K562 (cell line): ENCODE measurements at regions not wholly inside any gene's neighbourhood (a gene's known extent, or its start where the extent isn't known, plus 50 kb on each side); places are given as distances from the start of the nearest gene placed in this dataset.

Experiments
- CBX5 ChIP-seq: IDR thresholded peaks from 2 replicates; pipeline ENCODE4 v1.6.1; 2014; ENCODE audit warnings: low read depth, borderline replicate concordance
- CEBPG ChIP-seq, 3 experiments: fragments of 200-800 bp in 1 of 3; sonication (Bioruptor generic) in 1 of 3; sonication (generic) in 1 of 3; formaldehyde crosslinking in 1 of 3; IDR thresholded peaks in 2 of 3; conservative IDR thresholded peaks in 1 of 3; 2 replicates each; pipeline versions ENCODE4 v1.6.1 to v1.8.0; 2016 to 2022; ENCODE audit warnings: missing compliant biosample characterization in 2 of 3, missing genetic modification characterization in 2 of 3, mild to moderate bottlenecking in 1 of 3, missing genetic modification reagents in 1 of 3
- COPS2 ChIP-seq: fragments of 450-650 bp; conservative IDR thresholded peaks from 2 replicates; pipeline ENCODE4 v1.6.1; 2016; ENCODE audit warnings: mild to moderate bottlenecking, moderate library complexity
- EP400 ChIP-seq: fragments of 450-650 bp; IDR thresholded peaks from 2 replicates; pipeline ENCODE4 v1.6.1; 2017; ENCODE audit warnings: antibody characterized with exemption, mild to moderate bottlenecking, moderate library complexity
- GABPA ChIP-seq: fragments of 200-800 bp; sonication (Bioruptor generic); conservative IDR thresholded peaks from 2 replicates; pipeline ENCODE4 v1.6.1; 2016; ENCODE audit warnings: low read depth, missing genetic modification characterization, missing compliant biosample characterization
- GATAD2A ChIP-seq: fragments of 450-650 bp; IDR thresholded peaks from 2 replicates; pipeline ENCODE4 v1.6.1; 2017
- HCFC1 ChIP-seq: IDR thresholded peaks from 2 replicates; pipeline ENCODE4 v1.6.1; 2012; ENCODE audit warnings: low read depth, low read length, improper control_type of control experiment
- HNRNPH1 ChIP-seq: fragments of 200-400 bp; formaldehyde crosslinking; optimal IDR thresholded peaks from 2 replicates; pipeline ENCODE3; 2017; ENCODE audit warnings: low read depth, mild to moderate bottlenecking, low read length, moderate library complexity
- MCM7 ChIP-seq, 2 experiments: fragments of 450-650 bp; IDR thresholded peaks; 2 replicates each; pipeline ENCODE4 v1.6.1; 2016 to 2018
- NFATC3 ChIP-seq: fragments of 450-650 bp; IDR thresholded peaks from 2 replicates; pipeline ENCODE4 v1.6.1; 2017; ENCODE audit warnings: mild to moderate bottlenecking
- POLR2AphosphoS5 ChIP-seq: IDR thresholded peaks from 2 replicates; pipeline ENCODE4 v1.6.1; 2011; ENCODE audit warnings: mild to moderate bottlenecking, low read depth, low read length, moderate library complexity; ENCODE audit not compliant: control insufficient read depth, insufficient read depth
- SAP30 ChIP-seq: fragments of 200-600 bp; sonication (generic); IDR thresholded peaks from 2 replicates; pipeline ENCODE4 v1.6.1; 2012; ENCODE audit warnings: borderline replicate concordance, low read depth, mild to moderate bottlenecking, moderate library complexity, low read length, control low read depth, inconsistent platforms; ENCODE audit not compliant: insufficient read depth, poor library complexity, severe bottlenecking
- SUPT5H ChIP-seq: fragments of 450-650 bp; IDR thresholded peaks from 2 replicates; pipeline ENCODE4 v1.6.1; 2016
- XRCC3 ChIP-seq: fragments of 450-650 bp; IDR thresholded peaks from 2 replicates; pipeline ENCODE4 v1.6.1; 2017; ENCODE audit warnings: mild to moderate bottlenecking, moderate library complexity
- ZNF696 ChIP-seq: fragments of 250-450 bp; sonication (Bioruptor Pico); conservative IDR thresholded peaks from 2 replicates; pipeline ENCODE4 v1.4.0; 2020; ENCODE audit warnings: mild to moderate bottlenecking, moderate library complexity
- ZNF780A ChIP-seq: fragments of 250-450 bp; sonication (Bioruptor Pico); IDR thresholded peaks from 2 replicates; pipeline ENCODE4 v1.5.0; 2021; ENCODE audit warnings: mild to moderate bottlenecking
- TF ChIP-seq, protein P1 (sequence below): fragments of 450-650 bp; formaldehyde crosslinking; IDR thresholded peaks from 2 replicates; pipeline ENCODE4 v1.4.0; 2020; ENCODE audit warnings: mild to moderate bottlenecking, moderate library complexity
- TF ChIP-seq, protein P2 (sequence below): fragments of 200-600 bp; sonication (generic); IDR thresholded peaks from one replicate; pipeline ENCODE4 v1.6.1; 2012; ENCODE audit warnings: mild to moderate bottlenecking, low read depth, low read length, inconsistent platforms

DNA sequence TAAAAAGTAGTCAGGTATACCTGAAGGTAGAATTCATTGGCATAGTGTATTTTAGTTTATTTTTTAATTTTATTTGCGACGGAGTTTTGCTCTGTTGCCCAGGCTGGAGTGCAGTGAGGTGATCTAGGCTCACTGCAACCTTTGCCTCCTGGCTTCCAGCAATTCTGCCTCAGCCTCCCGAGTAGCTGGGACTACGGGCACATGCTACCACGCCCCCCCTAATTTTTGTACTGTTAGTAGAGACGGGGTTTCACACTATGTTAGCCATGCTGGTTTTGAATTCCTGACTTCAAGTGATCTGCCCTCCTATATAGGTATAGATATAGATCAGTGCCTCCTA is 102.8 kb upstream of the PRSS16 start (continued):
- TF ChIP-seq EP400: no peak
- TF ChIP-seq, protein P1, sequence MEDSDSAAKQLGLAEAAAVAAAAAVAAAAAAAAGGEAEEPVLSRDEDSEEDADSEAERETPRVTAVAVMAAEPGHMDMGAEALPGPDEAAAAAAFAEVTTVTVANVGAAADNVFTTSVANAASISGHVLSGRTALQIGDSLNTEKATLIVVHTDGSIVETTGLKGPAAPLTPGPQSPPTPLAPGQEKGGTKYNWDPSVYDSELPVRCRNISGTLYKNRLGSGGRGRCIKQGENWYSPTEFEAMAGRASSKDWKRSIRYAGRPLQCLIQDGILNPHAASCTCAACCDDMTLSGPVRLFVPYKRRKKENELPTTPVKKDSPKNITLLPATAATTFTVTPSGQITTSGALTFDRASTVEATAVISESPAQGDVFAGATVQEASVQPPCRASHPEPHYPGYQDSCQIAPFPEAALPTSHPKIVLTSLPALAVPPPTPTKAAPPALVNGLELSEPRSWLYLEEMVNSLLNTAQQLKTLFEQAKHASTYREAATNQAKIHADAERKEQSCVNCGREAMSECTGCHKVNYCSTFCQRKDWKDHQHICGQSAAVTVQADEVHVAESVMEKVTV (CRISPR knock-in tag): peak; percentile 16; the same call in 1 of the 2 replicates
- TF ChIP-seq COPS2: no peak
- TF ChIP-seq GABPA (tag): no peak
- peak; percentile 74 for TF ChIP-seq POLR2AphosphoS5
- no peak for TF ChIP-seq GATAD2A
- TF ChIP-seq NFATC3: no peak
- TF ChIP-seq CEBPG (CRISPR knock-in tag; IDR thresholded peaks at IDR 0.05): no peak
- TF ChIP-seq CEBPG (tag; conservative IDR thresholded peaks at IDR 0.05 in 1 of 2, IDR thresholded peaks at IDR 0.05 in 1 of 2): no peak
- no peak for TF ChIP-seq MCM7 (IDR thresholded peaks at IDR 0.05)
- no peak for TF ChIP-seq SUPT5H
- no peak for TF ChIP-seq ZNF780A
- no peak for TF ChIP-seq CBX5
- no peak for TF ChIP-seq HCFC1
- 0 out of 2 replicates have a peak, but pooled peaks have one; percentile 12 for TF ChIP-seq ZNF696 (CRISPR knock-in tag)
- no peak for TF ChIP-seq HNRNPH1
- TF ChIP-seq, protein P2, sequence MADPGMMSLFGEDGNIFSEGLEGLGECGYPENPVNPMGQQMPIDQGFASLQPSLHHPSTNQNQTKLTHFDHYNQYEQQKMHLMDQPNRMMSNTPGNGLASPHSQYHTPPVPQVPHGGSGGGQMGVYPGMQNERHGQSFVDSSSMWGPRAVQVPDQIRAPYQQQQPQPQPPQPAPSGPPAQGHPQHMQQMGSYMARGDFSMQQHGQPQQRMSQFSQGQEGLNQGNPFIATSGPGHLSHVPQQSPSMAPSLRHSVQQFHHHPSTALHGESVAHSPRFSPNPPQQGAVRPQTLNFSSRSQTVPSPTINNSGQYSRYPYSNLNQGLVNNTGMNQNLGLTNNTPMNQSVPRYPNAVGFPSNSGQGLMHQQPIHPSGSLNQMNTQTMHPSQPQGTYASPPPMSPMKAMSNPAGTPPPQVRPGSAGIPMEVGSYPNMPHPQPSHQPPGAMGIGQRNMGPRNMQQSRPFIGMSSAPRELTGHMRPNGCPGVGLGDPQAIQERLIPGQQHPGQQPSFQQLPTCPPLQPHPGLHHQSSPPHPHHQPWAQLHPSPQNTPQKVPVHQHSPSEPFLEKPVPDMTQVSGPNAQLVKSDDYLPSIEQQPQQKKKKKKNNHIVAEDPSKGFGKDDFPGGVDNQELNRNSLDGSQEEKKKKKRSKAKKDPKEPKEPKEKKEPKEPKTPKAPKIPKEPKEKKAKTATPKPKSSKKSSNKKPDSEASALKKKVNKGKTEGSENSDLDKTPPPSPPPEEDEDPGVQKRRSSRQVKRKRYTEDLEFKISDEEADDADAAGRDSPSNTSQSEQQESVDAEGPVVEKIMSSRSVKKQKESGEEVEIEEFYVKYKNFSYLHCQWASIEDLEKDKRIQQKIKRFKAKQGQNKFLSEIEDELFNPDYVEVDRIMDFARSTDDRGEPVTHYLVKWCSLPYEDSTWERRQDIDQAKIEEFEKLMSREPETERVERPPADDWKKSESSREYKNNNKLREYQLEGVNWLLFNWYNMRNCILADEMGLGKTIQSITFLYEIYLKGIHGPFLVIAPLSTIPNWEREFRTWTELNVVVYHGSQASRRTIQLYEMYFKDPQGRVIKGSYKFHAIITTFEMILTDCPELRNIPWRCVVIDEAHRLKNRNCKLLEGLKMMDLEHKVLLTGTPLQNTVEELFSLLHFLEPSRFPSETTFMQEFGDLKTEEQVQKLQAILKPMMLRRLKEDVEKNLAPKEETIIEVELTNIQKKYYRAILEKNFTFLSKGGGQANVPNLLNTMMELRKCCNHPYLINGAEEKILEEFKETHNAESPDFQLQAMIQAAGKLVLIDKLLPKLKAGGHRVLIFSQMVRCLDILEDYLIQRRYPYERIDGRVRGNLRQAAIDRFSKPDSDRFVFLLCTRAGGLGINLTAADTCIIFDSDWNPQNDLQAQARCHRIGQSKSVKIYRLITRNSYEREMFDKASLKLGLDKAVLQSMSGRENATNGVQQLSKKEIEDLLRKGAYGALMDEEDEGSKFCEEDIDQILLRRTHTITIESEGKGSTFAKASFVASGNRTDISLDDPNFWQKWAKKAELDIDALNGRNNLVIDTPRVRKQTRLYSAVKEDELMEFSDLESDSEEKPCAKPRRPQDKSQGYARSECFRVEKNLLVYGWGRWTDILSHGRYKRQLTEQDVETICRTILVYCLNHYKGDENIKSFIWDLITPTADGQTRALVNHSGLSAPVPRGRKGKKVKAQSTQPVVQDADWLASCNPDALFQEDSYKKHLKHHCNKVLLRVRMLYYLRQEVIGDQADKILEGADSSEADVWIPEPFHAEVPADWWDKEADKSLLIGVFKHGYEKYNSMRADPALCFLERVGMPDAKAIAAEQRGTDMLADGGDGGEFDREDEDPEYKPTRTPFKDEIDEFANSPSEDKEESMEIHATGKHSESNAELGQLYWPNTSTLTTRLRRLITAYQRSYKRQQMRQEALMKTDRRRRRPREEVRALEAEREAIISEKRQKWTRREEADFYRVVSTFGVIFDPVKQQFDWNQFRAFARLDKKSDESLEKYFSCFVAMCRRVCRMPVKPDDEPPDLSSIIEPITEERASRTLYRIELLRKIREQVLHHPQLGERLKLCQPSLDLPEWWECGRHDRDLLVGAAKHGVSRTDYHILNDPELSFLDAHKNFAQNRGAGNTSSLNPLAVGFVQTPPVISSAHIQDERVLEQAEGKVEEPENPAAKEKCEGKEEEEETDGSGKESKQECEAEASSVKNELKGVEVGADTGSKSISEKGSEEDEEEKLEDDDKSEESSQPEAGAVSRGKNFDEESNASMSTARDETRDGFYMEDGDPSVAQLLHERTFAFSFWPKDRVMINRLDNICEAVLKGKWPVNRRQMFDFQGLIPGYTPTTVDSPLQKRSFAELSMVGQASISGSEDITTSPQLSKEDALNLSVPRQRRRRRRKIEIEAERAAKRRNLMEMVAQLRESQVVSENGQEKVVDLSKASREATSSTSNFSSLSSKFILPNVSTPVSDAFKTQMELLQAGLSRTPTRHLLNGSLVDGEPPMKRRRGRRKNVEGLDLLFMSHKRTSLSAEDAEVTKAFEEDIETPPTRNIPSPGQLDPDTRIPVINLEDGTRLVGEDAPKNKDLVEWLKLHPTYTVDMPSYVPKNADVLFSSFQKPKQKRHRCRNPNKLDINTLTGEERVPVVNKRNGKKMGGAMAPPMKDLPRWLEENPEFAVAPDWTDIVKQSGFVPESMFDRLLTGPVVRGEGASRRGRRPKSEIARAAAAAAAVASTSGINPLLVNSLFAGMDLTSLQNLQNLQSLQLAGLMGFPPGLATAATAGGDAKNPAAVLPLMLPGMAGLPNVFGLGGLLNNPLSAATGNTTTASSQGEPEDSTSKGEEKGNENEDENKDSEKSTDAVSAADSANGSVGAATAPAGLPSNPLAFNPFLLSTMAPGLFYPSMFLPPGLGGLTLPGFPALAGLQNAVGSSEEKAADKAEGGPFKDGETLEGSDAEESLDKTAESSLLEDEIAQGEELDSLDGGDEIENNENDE: no peak
- no peak; the same call in 1 of the 2 replicates for TF ChIP-seq XRCC3
- peak; percentile 62 for TF ChIP-seq SAP30
